HEK293 (cell line): ENCODE measurements at regions not wholly inside any gene's neighbourhood (a gene's known extent, or its start where the extent isn't known, plus 50 kb on each side); places are given as distances from the start of the nearest gene placed in this dataset.

Experiments used
- KLF10 ChIP-seq: fragments of 450-650 bp; IDR thresholded peaks from 2 replicates; pipeline ENCODE4 v1.5.1; 2018; ENCODE audit warnings: missing biosample characterization, mild to moderate bottlenecking, missing genetic modification characterization
- PRDM6 ChIP-seq: fragments of 450-650 bp; formaldehyde crosslinking; IDR thresholded peaks from 2 replicates; pipeline ENCODE4 v1.5.1; 2017; ENCODE audit warnings: missing biosample characterization, missing genetic modification characterization
- ZNF302 ChIP-seq: fragments of 450-650 bp; formaldehyde crosslinking; IDR thresholded peaks from 2 replicates; pipeline ENCODE4 v1.5.1; 2016; ENCODE audit warnings: missing biosample characterization, missing genetic modification characterization, low read depth
- ZNF629 ChIP-seq: fragments of 450-650 bp; formaldehyde crosslinking; IDR thresholded peaks from 2 replicates; pipeline ENCODE4 v1.5.1; 2017; ENCODE audit warnings: missing biosample characterization, missing genetic modification characterization
- ZXDB ChIP-seq: fragments of 450-650 bp; formaldehyde crosslinking; IDR thresholded peaks from 2 replicates; pipeline ENCODE4 v1.5.1; 2016; ENCODE audit warnings: missing biosample characterization, missing genetic modification characterization
- TF ChIP-seq, protein P1 (sequence below): fragments of 450-650 bp; formaldehyde crosslinking; IDR thresholded peaks from 2 replicates; pipeline ENCODE4 v1.5.1; 2016; ENCODE audit warnings: missing biosample characterization, missing genetic modification characterization
- TF ChIP-seq, protein P2 (sequence below): fragments of 450-650 bp; formaldehyde crosslinking; IDR thresholded peaks from 2 replicates; pipeline ENCODE4 v1.5.1; 2016; ENCODE audit warnings: missing biosample characterization, missing genetic modification characterization

DNA sequence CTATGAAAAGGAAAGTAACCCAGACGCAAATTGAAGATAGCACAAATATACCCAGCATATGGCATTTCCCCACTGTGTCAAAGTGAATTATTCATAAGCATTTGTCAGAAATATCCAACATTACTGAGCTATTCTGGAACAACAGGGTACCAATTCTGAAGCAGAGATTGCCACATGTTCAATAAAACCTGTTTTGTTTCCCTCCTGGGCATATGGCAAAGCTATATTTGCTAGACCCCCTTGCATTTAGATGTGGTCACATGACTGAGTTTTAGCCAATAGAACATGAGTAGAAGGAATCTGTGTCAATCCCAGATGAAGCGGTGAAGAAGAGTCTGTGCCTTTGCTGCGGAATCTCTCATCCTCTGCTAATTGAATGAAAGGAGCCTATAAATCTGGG is 296.4 kb upstream of the DLGAP1 start:
- TF ChIP-seq, protein P1, sequence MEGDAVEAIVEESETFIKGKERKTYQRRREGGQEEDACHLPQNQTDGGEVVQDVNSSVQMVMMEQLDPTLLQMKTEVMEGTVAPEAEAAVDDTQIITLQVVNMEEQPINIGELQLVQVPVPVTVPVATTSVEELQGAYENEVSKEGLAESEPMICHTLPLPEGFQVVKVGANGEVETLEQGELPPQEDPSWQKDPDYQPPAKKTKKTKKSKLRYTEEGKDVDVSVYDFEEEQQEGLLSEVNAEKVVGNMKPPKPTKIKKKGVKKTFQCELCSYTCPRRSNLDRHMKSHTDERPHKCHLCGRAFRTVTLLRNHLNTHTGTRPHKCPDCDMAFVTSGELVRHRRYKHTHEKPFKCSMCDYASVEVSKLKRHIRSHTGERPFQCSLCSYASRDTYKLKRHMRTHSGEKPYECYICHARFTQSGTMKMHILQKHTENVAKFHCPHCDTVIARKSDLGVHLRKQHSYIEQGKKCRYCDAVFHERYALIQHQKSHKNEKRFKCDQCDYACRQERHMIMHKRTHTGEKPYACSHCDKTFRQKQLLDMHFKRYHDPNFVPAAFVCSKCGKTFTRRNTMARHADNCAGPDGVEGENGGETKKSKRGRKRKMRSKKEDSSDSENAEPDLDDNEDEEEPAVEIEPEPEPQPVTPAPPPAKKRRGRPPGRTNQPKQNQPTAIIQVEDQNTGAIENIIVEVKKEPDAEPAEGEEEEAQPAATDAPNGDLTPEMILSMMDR (tag by site-specific recombination), result no peak
- no peak for TF ChIP-seq ZNF302 (tag by site-specific recombination)
- no peak for TF ChIP-seq ZNF629 (tag by site-specific recombination)
- no peak for TF ChIP-seq PRDM6 (tag by site-specific recombination)
- no peak for TF ChIP-seq KLF10
- no peak for TF ChIP-seq ZXDB (tag by site-specific recombination)
- TF ChIP-seq, protein P2, sequence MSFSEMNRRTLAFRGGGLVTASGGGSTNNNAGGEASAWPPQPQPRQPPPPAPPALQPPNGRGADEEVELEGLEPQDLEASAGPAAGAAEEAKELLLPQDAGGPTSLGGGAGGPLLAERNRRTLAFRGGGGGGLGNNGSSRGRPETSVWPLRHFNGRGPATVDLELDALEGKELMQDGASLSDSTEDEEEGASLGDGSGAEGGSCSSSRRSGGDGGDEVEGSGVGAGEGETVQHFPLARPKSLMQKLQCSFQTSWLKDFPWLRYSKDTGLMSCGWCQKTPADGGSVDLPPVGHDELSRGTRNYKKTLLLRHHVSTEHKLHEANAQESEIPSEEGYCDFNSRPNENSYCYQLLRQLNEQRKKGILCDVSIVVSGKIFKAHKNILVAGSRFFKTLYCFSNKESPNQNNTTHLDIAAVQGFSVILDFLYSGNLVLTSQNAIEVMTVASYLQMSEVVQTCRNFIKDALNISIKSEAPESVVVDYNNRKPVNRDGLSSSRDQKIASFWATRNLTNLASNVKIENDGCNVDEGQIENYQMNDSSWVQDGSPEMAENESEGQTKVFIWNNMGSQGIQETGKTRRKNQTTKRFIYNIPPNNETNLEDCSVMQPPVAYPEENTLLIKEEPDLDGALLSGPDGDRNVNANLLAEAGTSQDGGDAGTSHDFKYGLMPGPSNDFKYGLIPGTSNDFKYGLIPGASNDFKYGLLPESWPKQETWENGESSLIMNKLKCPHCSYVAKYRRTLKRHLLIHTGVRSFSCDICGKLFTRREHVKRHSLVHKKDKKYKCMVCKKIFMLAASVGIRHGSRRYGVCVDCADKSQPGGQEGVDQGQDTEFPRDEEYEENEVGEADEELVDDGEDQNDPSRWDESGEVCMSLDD (tag by site-specific recombination), result no peak
